K562 (cell line): ENCODE measurements at regions not wholly inside any gene's neighbourhood (a gene's known extent, or its start where the extent isn't known, plus 50 kb on each side); places are given as distances from the start of the nearest gene placed in this dataset.

Source experiments
- ATAC-seq: fragments of 200-7000 bp; cut with Tn5 transposase; 3 replicates; pipeline ENCODE4 v1.9.1; 2020; ENCODE audit warnings: moderate library complexity
- BruUV-seq: library from RNA; stranded (reverse); fragments of 400-500 nt; replicated peaks from 2 replicates; lab custom pipeline; 2021; lab: Mats Ljungman, UMichigan
- CTCF ChIA-PET: fragments of 300-600 bp; formaldehyde crosslinking; extraction: SDS; loops from one replicate; lab custom pipeline; 2021; ENCODE audit warnings: low intra/inter-chr PET ratio; lab: Yijun Ruan, JAX
- POLR2A ChIA-PET: fragments of 300-600, 350-650 bp; sonication (Branson Sonifier 250); formaldehyde crosslinking; extraction: SDS; loops from one replicate; lab custom pipeline; 2021; ENCODE audit warnings: antibody characterized with exemption, inconsistent platforms; lab: Yijun Ruan, JAX
- DNase-seq, 4 experiments: peaks; one replicate each; pipeline versions ENCODE4 v3.0.0 to v3.0.0-alpha.2; 2011 to 2018; ENCODE audit warnings: low spot score in 3 of 4, mixed read lengths in 3 of 4; ENCODE audit errors: extremely low read depth in 1 of 4
- FAIRE-seq: peaks from 2 replicates; lab custom pipeline; 2011; peaks lifted over from hg19 to GRCh38; lab: Jason Lieb, UNC
- H2AFZ ChIP-seq: 2 replicates; pipeline ENCODE4 v1.6.0; 2011; ENCODE audit warnings: low read depth, low read length, control low read depth, inconsistent platforms
- H3K27ac ChIP-seq: fragments of 200-600 bp; 3 replicates; pipeline ENCODE4 v1.8.0; 2011; ENCODE audit warnings: low read depth, mild to moderate bottlenecking, control low read depth, inconsistent platforms, low read length, moderate library complexity, mixed read lengths; ENCODE audit errors: extremely low read depth
- H3K27me3 ChIP-seq, 2 experiments: fragments of 300-600 bp in 1 of 2; 2 replicates in 1 of 2; 3 replicates in 1 of 2; pipeline versions ENCODE4 v1.6.0 to v1.8.0; 2011; ENCODE audit warnings: inconsistent platforms in 2 of 2, low read length in 2 of 2, mild to moderate bottlenecking in 1 of 2, mixed read lengths in 1 of 2, moderate library complexity in 1 of 2; ENCODE audit not compliant: control insufficient read depth in 2 of 2, insufficient read depth in 2 of 2
- H3K36me3 ChIP-seq: fragments of 300-600 bp; 3 replicates; pipeline ENCODE4 v1.8.0; 2011; ENCODE audit warnings: mild to moderate bottlenecking, low read length, inconsistent platforms; ENCODE audit not compliant: control insufficient read depth, insufficient read depth
- H3K4me1 ChIP-seq, 2 experiments: fragments of 200-600 bp in 1 of 2; replicated peaks in 1 of 2; 2 replicates in 1 of 2; 3 replicates in 1 of 2; pipeline versions ENCODE4 v1.5.1 to v1.8.0; 2011; ENCODE audit warnings: inconsistent platforms in 2 of 2, low read length in 2 of 2, mild to moderate bottlenecking in 1 of 2, mixed read lengths in 1 of 2, moderate library complexity in 1 of 2; ENCODE audit not compliant: control insufficient read depth in 2 of 2, insufficient read depth in 2 of 2
- H3K4me2 ChIP-seq: 2 replicates; pipeline ENCODE4 v1.6.1; 2011; ENCODE audit warnings: low read length, control low read depth, inconsistent platforms, mixed read lengths; ENCODE audit not compliant: insufficient read depth
- H3K4me3 ChIP-seq: fragments of 200-600 bp; sonication (generic), shearing (Covaris generic); 2 replicates; pipeline ENCODE4 v1.5.1; 2016; ENCODE audit warnings: control low read depth, inconsistent platforms
- H3K79me2 ChIP-seq: fragments of 200-600 bp; 3 replicates; pipeline ENCODE4 v1.8.0; 2011; ENCODE audit warnings: low read length, inconsistent platforms; ENCODE audit not compliant: control insufficient read depth, insufficient read depth
- H3K9ac ChIP-seq, 2 experiments: 2 replicates each; pipeline versions ENCODE4 v1.6.0 to v1.6.1; 2011; ENCODE audit warnings: low read depth in 2 of 2, low read length in 2 of 2, control low read depth in 1 of 2, inconsistent platforms in 1 of 2, mild to moderate bottlenecking in 1 of 2, mixed read lengths in 1 of 2; ENCODE audit not compliant: insufficient read depth in 1 of 2
- H3K9me1 ChIP-seq: one replicate; pipeline ENCODE4 v1.6.0; 2011; ENCODE audit warnings: inconsistent platforms, mild to moderate bottlenecking, low read length, moderate library complexity; ENCODE audit not compliant: control insufficient read depth, insufficient read depth
- H3K9me3 ChIP-seq: replicated peaks from 2 replicates; pipeline ENCODE4 v1.5.1; 2011; ENCODE audit warnings: low read depth, low read length, inconsistent platforms; ENCODE audit not compliant: control insufficient read depth, insufficient read depth
- H4K20me1 ChIP-seq: replicated peaks from 2 replicates; pipeline ENCODE4 v1.6.1; 2011; ENCODE audit warnings: low read length, inconsistent platforms, mixed read lengths; ENCODE audit not compliant: control insufficient read depth, insufficient read depth
- BHLHE40 ChIP-seq: IDR thresholded peaks from 2 replicates; pipeline ENCODE4 v1.6.1; 2011; ENCODE audit warnings: low read length, improper control_type of control experiment
- KAT8 ChIP-seq: fragments of 450-650 bp; IDR thresholded peaks from 2 replicates; pipeline ENCODE4 v1.6.1; 2016; ENCODE audit warnings: low read depth, mild to moderate bottlenecking
- MED1 ChIP-seq: sonication (generic); formaldehyde crosslinking; IDR thresholded peaks from 2 replicates; pipeline ENCODE4 v1.8.1; 2023; ENCODE audit warnings: missing genetic modification reagents, borderline replicate concordance
- MYNN ChIP-seq, 2 experiments: sonication (generic); formaldehyde crosslinking in 1 of 2; IDR thresholded peaks; 2 replicates each; pipeline versions ENCODE4 v1.5.0 to v1.6.1; 2016 to 2020; ENCODE audit warnings: antibody characterized with exemption in 1 of 2, missing genetic modification reagents in 1 of 2
- NR2F6 ChIP-seq: fragments of 450-650 bp; formaldehyde crosslinking; IDR thresholded peaks from 2 replicates; pipeline ENCODE4 v1.4.0; 2020; ENCODE audit warnings: mild to moderate bottlenecking
- POLR3A ChIP-seq: IDR thresholded peaks from 2 replicates; pipeline ENCODE4 v1.6.1; 2011; ENCODE audit warnings: borderline replicate concordance, mild to moderate bottlenecking, moderate library complexity; ENCODE audit not compliant: insufficient read length, insufficient read depth; ENCODE audit errors: extremely low read depth
- RBM25 ChIP-seq: fragments of 200-400 bp; formaldehyde crosslinking; IDR thresholded peaks from 2 replicates; pipeline ENCODE4 v1.6.1; 2018; ENCODE audit warnings: low read length, low read depth, moderate library complexity; ENCODE audit not compliant: severe bottlenecking
- ZNF609 ChIP-seq: sonication (generic); formaldehyde crosslinking; IDR thresholded peaks from 2 replicates; pipeline ENCODE4 v1.8.1; 2023; ENCODE audit warnings: missing genetic modification reagents, mild to moderate bottlenecking, borderline replicate concordance
- ZSCAN32 ChIP-seq: fragments of 450-650 bp; formaldehyde crosslinking; IDR thresholded peaks from 2 replicates; pipeline ENCODE4 v1.4.0; 2020; ENCODE audit warnings: mild to moderate bottlenecking, moderate library complexity
- WGBS: fragments of 100-300 bp; shearing (Covaris generic); methylation state at CpG from one replicate; pipeline ENCODE4 v1.1.6; 2016; ENCODE audit warnings: low coverage, mixed read lengths; ENCODE audit not compliant: insufficient coverage; ENCODE audit errors: missing lambda C conversion rate; 5-methylcytosine and 5-hydroxymethylcytosine counted together
- in situ Hi-C: fragments of 300-500 bp; cut with MboI; formaldehyde crosslinking; loops from 4 replicates; pipeline ENCODE4 v1.15.0; 2018; ENCODE audit warnings: inconsistent platforms, mixed read lengths
- intact Hi-C: fragments of 100-400 bp; cut with micrococcal nuclease; formaldehyde crosslinking; loops from 2 replicates; pipeline ENCODE4 v1.14.2; 2022

- Histone ChIP-seq H3K9me3 (no peaks in the 10 kb centered on the region), H3K27ac (no peak overlapping the region), H3K9me1 (no peaks in the 10 kb centered on the region), H3K79me2 (no peaks in the 10 kb centered on the region), H3K4me1 (no peaks in the 10 kb centered on the region), H3K27me3 (peaks cover 31 to 43% of the 10 kb centered on the region in 2 experiments; a peak in 4 of 5 replicates), H3K4me2 (no peak overlapping the region), H3K36me3 (no peaks in the 10 kb centered on the region), H3K4me3 (no peak overlapping the region), H4K20me1 (no peaks in the 10 kb centered on the region), H3K9ac (no peak overlapping the region), H2AFZ (no peak overlapping the region)
- TF ChIP-seq MYNN (IDR thresholded peaks at IDR 0.05) (no peak), MYNN (CRISPR knock-in tag; IDR thresholded peaks at IDR 0.05) (no peak), MED1 (no peak), KAT8 (no peak), RBM25 (peak; percentile 64), ZNF609 (CRISPR knock-in tag) (no peak), ZSCAN32 (CRISPR knock-in tag) (no peak), POLR3A (no peak), BHLHE40 (no peak), NR2F6 (no peak)
- intact Hi-C loops = no loop called here
- FAIRE-seq (no peak), DNase-seq (no peak), ATAC-seq (no peak)
- CTCF ChIA-PET = no interaction called here
- POLR2A ChIA-PET = interaction anchor here (0.8 kb wide), 1 partner anchor 365 kb away, joined by 3 read pairs; no protein-coding TSS in a partner anchor
- in situ Hi-C loops = no loop called here
- WGBS = 5% methylated on average over 19 of the region's 19 CpGs
- no TSS peak for BruUV-seq
Observed at GRCh38 chr16:86203557-86204275, 304.8 kb downstream of the IRF8 start.
